ENCODE measurements at regions not wholly inside any gene's neighbourhood (a gene's known extent, or its start where the extent isn't known, plus 50 kb on each side); places are given as distances from the start of the nearest gene placed in this dataset.

GRCh38 chr7:33766405-33766804, 138.9 kb upstream of the BMPER start:
- no peaks in the 10 kb centered on the region for H3K27me3 Mint-ChIP-seq (ENCODE audit: low read depth)
- no peaks in the 10 kb centered on the region for H3K36me3 Mint-ChIP-seq (ENCODE audit: low read depth)
- peaks cover 30% of the 10 kb centered on the region for H3K4me1 Mint-ChIP-seq
- TF ChIP-seq, protein P1, sequence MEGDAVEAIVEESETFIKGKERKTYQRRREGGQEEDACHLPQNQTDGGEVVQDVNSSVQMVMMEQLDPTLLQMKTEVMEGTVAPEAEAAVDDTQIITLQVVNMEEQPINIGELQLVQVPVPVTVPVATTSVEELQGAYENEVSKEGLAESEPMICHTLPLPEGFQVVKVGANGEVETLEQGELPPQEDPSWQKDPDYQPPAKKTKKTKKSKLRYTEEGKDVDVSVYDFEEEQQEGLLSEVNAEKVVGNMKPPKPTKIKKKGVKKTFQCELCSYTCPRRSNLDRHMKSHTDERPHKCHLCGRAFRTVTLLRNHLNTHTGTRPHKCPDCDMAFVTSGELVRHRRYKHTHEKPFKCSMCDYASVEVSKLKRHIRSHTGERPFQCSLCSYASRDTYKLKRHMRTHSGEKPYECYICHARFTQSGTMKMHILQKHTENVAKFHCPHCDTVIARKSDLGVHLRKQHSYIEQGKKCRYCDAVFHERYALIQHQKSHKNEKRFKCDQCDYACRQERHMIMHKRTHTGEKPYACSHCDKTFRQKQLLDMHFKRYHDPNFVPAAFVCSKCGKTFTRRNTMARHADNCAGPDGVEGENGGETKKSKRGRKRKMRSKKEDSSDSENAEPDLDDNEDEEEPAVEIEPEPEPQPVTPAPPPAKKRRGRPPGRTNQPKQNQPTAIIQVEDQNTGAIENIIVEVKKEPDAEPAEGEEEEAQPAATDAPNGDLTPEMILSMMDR (IDR thresholded peaks at IDR 0.05; ENCODE audit: unreplicated experiment in 3 of 3): no peak
- H3K27ac Mint-ChIP-seq: no peak overlapping the region
- H3K4me3 Mint-ChIP-seq: no peak overlapping the region
- no peaks in the 10 kb centered on the region for H3K9me3 Mint-ChIP-seq

- no peak overlapping the region for H3K4me3 Mint-ChIP-seq
- no peaks in the 10 kb centered on the region for H3K36me3 Mint-ChIP-seq (ENCODE audit: low read depth)
- H3K9me3 Mint-ChIP-seq: no peaks in the 10 kb centered on the region
- H3K27me3 Mint-ChIP-seq (ENCODE audit: low read depth): no peaks in the 10 kb centered on the region
- TF ChIP-seq, protein P1 (IDR thresholded peaks at IDR 0.05; ENCODE audit: unreplicated experiment in 3 of 3): no peak
- peaks cover 14% of the 10 kb centered on the region for H3K4me1 Mint-ChIP-seq
- H3K27ac Mint-ChIP-seq: no peak overlapping the region
Observed at GRCh38 chr7:33769930-33770329, 135.4 kb upstream of the BMPER start.

GRCh38 chr7:33770576-33770975, 134.8 kb upstream of the BMPER start:
- Mint-ChIP-seq H3K27ac (no peak overlapping the region), H3K4me3 (no peak overlapping the region), H3K4me1 (peaks cover 20% of the 10 kb centered on the region), H3K9me3 (no peaks in the 10 kb centered on the region), H3K36me3 (ENCODE audit: low read depth) (no peaks in the 10 kb centered on the region), H3K27me3 (ENCODE audit: low read depth) (no peaks in the 10 kb centered on the region)
- TF ChIP-seq, protein P1 (IDR thresholded peaks at IDR 0.05; ENCODE audit: unreplicated experiment in 3 of 3): no peak

GRCh38 chr7:33771422-33771821, 133.9 kb upstream of the BMPER start:
- H3K27ac Mint-ChIP-seq: no peak overlapping the region
- no peak overlapping the region for H3K4me3 Mint-ChIP-seq
- no peaks in the 10 kb centered on the region for H3K9me3 Mint-ChIP-seq
- H3K4me1 Mint-ChIP-seq: peaks cover 20% of the 10 kb centered on the region
- TF ChIP-seq, protein P1 (IDR thresholded peaks at IDR 0.05; ENCODE audit: unreplicated experiment in 3 of 3): no peak
- H3K27me3 Mint-ChIP-seq (ENCODE audit: low read depth): no peaks in the 10 kb centered on the region
- H3K36me3 Mint-ChIP-seq (ENCODE audit: low read depth): no peaks in the 10 kb centered on the region

GRCh38 chr7:33773053-33773452, 132.3 kb upstream of the BMPER start:
- no peaks in the 10 kb centered on the region for H3K9me3 Mint-ChIP-seq
- peak overlapping the region in 1 of 3 experiments; percentile 8 for H3K27ac Mint-ChIP-seq
- TF ChIP-seq, protein P1 (IDR thresholded peaks at IDR 0.05; ENCODE audit: unreplicated experiment in 3 of 3): no peak
- H3K36me3 Mint-ChIP-seq (ENCODE audit: low read depth): no peaks in the 10 kb centered on the region
- no peak overlapping the region for H3K4me3 Mint-ChIP-seq
- no peaks in the 10 kb centered on the region for H3K27me3 Mint-ChIP-seq (ENCODE audit: low read depth)
- peaks cover 26% of the 10 kb centered on the region for H3K4me1 Mint-ChIP-seq

DNA sequence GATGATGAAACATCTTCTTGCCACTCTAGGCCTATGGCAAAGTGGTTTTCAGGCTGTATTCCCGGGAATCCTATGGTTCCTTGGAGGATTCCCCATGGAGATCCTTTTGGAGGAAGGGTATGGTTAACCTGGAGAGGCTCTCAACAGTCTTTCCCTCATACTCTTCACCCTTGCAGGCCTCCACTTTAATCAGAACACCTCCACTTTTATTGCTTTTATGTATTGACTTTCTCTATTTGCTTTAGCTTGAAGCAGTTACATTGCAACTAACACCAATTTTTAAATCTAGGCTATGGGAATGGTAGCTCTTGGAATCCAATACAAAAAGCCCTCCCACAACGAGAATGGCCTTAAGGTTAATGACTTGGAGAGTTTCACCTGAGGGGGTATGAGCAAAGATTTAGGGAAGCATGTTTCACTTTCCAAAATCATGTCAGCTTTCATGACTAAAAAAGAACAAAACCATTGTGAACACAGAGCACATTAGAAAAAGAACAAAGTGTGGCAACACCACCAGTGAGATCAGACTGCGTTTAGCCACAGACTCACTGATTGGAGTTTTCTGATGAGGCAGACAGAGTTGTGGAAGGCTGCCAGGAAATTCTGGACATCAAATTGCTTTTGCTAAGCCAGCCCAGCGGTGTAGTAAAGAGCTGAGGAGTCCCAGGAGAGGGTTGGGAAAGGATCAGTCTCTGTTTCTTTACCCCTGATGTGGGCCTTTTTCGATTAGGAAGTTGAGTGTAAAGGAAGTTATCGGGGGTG, 130.4 kb upstream of the BMPER start:
- Mint-ChIP-seq H3K4me3 (no peak overlapping the region), H3K27me3 (ENCODE audit: low read depth) (peaks cover 4% of the 10 kb centered on the region), H3K4me1 (peaks cover 32% of the 10 kb centered on the region), H3K27ac (peak overlapping the region; percentile 66 to 79 (median 67)), H3K9me3 (no peaks in the 10 kb centered on the region), H3K36me3 (ENCODE audit: low read depth) (no peaks in the 10 kb centered on the region)
- TF ChIP-seq, protein P1 (IDR thresholded peaks at IDR 0.05; ENCODE audit: unreplicated experiment in 3 of 3): no peak

All from nephron (organoid).